ENCODE measurements at regions not wholly inside any gene's neighbourhood (a gene's known extent, or its start where the extent isn't known, plus 50 kb on each side); places are given as distances from the start of the nearest gene placed in this dataset.

- TF ChIP-seq TEAD4 (IDR thresholded peaks at IDR 0.05; ENCODE audit: low read depth, low read length) (no peak), CTCF (IDR thresholded peaks at IDR 0.05; ENCODE audit: control extremely low read depth in 1 of 3, insufficient read depth in 1 of 3, low read depth in 1 of 3, low read length in 3 of 3) (no peak), EP300 (IDR thresholded peaks at IDR 0.05; ENCODE audit: borderline replicate concordance in 1 of 2, low read depth in 2 of 2, low read length in 2 of 2) (no peak), POLR2A (IDR thresholded peaks at IDR 0.05; ENCODE audit: control extremely low read depth in 1 of 2, low read depth in 2 of 2, low read length in 2 of 2) (no peak), POU5F1 (IDR thresholded peaks at IDR 0.05; ENCODE audit: low read depth, low read length) (no peak), HDAC2 (IDR thresholded peaks at IDR 0.05; ENCODE audit: borderline replicate concordance in 1 of 2, low read depth in 2 of 2, low read length in 2 of 2) (no peak), NRF1 (IDR thresholded peaks at IDR 0.05; ENCODE audit: low read depth, low read length) (no peak), POLR2AphosphoS5 (IDR thresholded peaks at IDR 0.05; ENCODE audit: low read depth, low read length) (no peak), TAF1 (IDR thresholded peaks at IDR 0.05; ENCODE audit: low read depth, low read length) (no peak), CREB1 (IDR thresholded peaks at IDR 0.05) (no peak), EZH2 (IDR thresholded peaks at IDR 0.05; ENCODE audit: low read depth, low read length, severe bottlenecking) (no peak)
Observed at GRCh38 chr11:134759274-134759673, 347.2 kb upstream of the B3GAT1 start.
